Activated CD8-positive, alpha-beta memory T cell treated with anti-CD3 and anti-CD28 coated beads, Interleukin-2, amount 10 ng/mL, durations not matched to agents 7 days and 5 days (primary cell): ENCODE measurements at regions not wholly inside any gene's neighbourhood (a gene's known extent, or its start where the extent isn't known, plus 50 kb on each side); places are given as distances from the start of the nearest gene placed in this dataset.
"Not testable (repeated sequence)": the region's sequence is repeated elsewhere in the genome, so short reads cannot be mapped to it uniquely, and the experiment has no call there.

Experiments used
- ATAC-seq: fragments of 150-1000 bp; cut with Tn5 transposase; one replicate; pipeline ENCODE4 v1.10.0; 2021; ENCODE audit warnings: moderate library complexity
- CTCF ChIA-PET: fragments of 350-600 bp; sonication (Branson Sonifier 250); formaldehyde crosslinking; loops from one replicate; lab custom pipeline; 2021; ENCODE audit warnings: antibody characterized with exemption; lab: Charles Lee
- DNase-seq: peaks from one replicate; pipeline ENCODE4 v3.0.0-alpha.2; 2020
- H3K27ac Mint-ChIP-seq: one replicate; pipeline ENCODE4 v1.8.0; 2021; ENCODE audit warnings: mild to moderate bottlenecking, mixed read lengths
- H3K27me3 Mint-ChIP-seq: one replicate; pipeline ENCODE4 v1.8.0; 2021; ENCODE audit warnings: mixed read lengths
- H3K36me3 Mint-ChIP-seq: one replicate; pipeline ENCODE4 v1.8.0; 2021; ENCODE audit warnings: mild to moderate bottlenecking, mixed read lengths
- H3K4me1 Mint-ChIP-seq: one replicate; pipeline ENCODE4 v1.8.0; 2021; ENCODE audit warnings: mixed read lengths
- H3K4me3 Mint-ChIP-seq: one replicate; pipeline ENCODE4 v1.8.0; 2021; ENCODE audit warnings: mild to moderate bottlenecking, moderate library complexity, mixed read lengths
- H3K9me3 Mint-ChIP-seq: one replicate; pipeline ENCODE4 v1.8.0; 2022; ENCODE audit warnings: low read depth, mixed read lengths

GRCh38 chr10:33703501-33704213, 369.2 kb upstream of the NRP1 start:
- no peak for DNase-seq
- H3K27ac Mint-ChIP-seq: no peak overlapping the region

GRCh38 chr10:33698033-33698432, 363.6 kb upstream of the NRP1 start:
- H3K27ac Mint-ChIP-seq: no peak overlapping the region
- DNase-seq (no peak), ATAC-seq (no peak)
- H3K9me3 Mint-ChIP-seq: peaks cover 4% of the 10 kb centered on the region
- no peaks in the 10 kb centered on the region for H3K27me3 Mint-ChIP-seq
- CTCF ChIA-PET: no interaction called here
- no peak overlapping the region for H3K4me3 Mint-ChIP-seq
- H3K4me1 Mint-ChIP-seq: no peaks in the 10 kb centered on the region
- no peaks in the 10 kb centered on the region for H3K36me3 Mint-ChIP-seq

More at GRCh38 chr10:33703501-33704213, 369.2 kb upstream of the NRP1 start:
- Mint-ChIP-seq H3K4me1 (no peaks in the 10 kb centered on the region), H3K4me3 (no peak overlapping the region), H3K27me3 (no peaks in the 10 kb centered on the region), H3K9me3 (no peaks in the 10 kb centered on the region), H3K36me3 (no peaks in the 10 kb centered on the region)
- no peak for ATAC-seq
- CTCF ChIA-PET: no interaction called here

GRCh38 chr10:33697016-33697415, 362.5 kb upstream of the NRP1 start:
- CTCF ChIA-PET: no interaction called here
- H3K4me3 Mint-ChIP-seq: no peak overlapping the region
- H3K9me3 Mint-ChIP-seq: peaks cover 4% of the 10 kb centered on the region
- H3K4me1 Mint-ChIP-seq: no peaks in the 10 kb centered on the region
- H3K27ac Mint-ChIP-seq: no peak overlapping the region
- no peaks in the 10 kb centered on the region for H3K27me3 Mint-ChIP-seq
- DNase-seq (no peak), ATAC-seq (no peak)
- no peaks in the 10 kb centered on the region for H3K36me3 Mint-ChIP-seq

GRCh38 chr10:33695536-33695935, 361.1 kb upstream of the NRP1 start:
- CTCF ChIA-PET: no interaction called here
- no peaks in the 10 kb centered on the region for H3K4me1 Mint-ChIP-seq
- no peak overlapping the region for H3K27ac Mint-ChIP-seq
- H3K4me3 Mint-ChIP-seq: no peak overlapping the region
- H3K27me3 Mint-ChIP-seq: no peaks in the 10 kb centered on the region
- H3K36me3 Mint-ChIP-seq: no peaks in the 10 kb centered on the region
- no peak for DNase-seq
- H3K9me3 Mint-ChIP-seq: peaks cover 4% of the 10 kb centered on the region
- ATAC-seq: no peak

- ATAC-seq, H3K4me3 Mint-ChIP-seq, H3K4me1 Mint-ChIP-seq, DNase-seq, H3K36me3 Mint-ChIP-seq, H3K9me3 Mint-ChIP-seq, H3K27ac Mint-ChIP-seq, H3K27me3 Mint-ChIP-seq, CTCF ChIA-PET: not testable (repeated sequence)
These were observed 356.1 kb upstream of the NRP1 start for GRCh38 chr10:33690536-33690935.

GRCh38 chr10:33688506-33688905, 354.0 kb upstream of the NRP1 start:
- Mint-ChIP-seq H3K4me1 (no peaks in the 10 kb centered on the region), H3K36me3 (no peaks in the 10 kb centered on the region), H3K9me3 (no peaks in the 10 kb centered on the region), H3K27me3 (no peaks in the 10 kb centered on the region), H3K4me3 (no peak overlapping the region), H3K27ac (no peak overlapping the region)
- no peak for ATAC-seq
- no peak for DNase-seq
- CTCF ChIA-PET: no interaction called here

- Mint-ChIP-seq H3K36me3 (no peaks in the 10 kb centered on the region), H3K4me3 (no peak overlapping the region), H3K9me3 (no peaks in the 10 kb centered on the region), H3K27me3 (no peaks in the 10 kb centered on the region), H3K4me1 (no peaks in the 10 kb centered on the region), H3K27ac (no peak overlapping the region)
- ATAC-seq (no peak), DNase-seq (no peak)
- CTCF ChIA-PET: no interaction called here
These were observed 349.7 kb upstream of the NRP1 start for GRCh38 chr10:33684211-33684611.

- Mint-ChIP-seq H3K9me3 (no peaks in the 10 kb centered on the region), H3K36me3 (no peaks in the 10 kb centered on the region), H3K4me3 (no peak overlapping the region), H3K4me1 (no peaks in the 10 kb centered on the region), H3K27me3 (no peaks in the 10 kb centered on the region), H3K27ac (no peak overlapping the region)
- ATAC-seq: no peak
- no peak for DNase-seq
- CTCF ChIA-PET: interaction anchor here (1.0 kb wide), 1 partner anchor 12 kb away, joined by 3 read pairs; no protein-coding TSS in a partner anchor
These were observed 347.1 kb upstream of the NRP1 start for GRCh38 chr10:33681595-33681994.

GRCh38 chr10:33680036-33680435, 345.6 kb upstream of the NRP1 start:
- DNase-seq (no peak), ATAC-seq (no peak)
- no peak overlapping the region for H3K27ac Mint-ChIP-seq
- H3K36me3 Mint-ChIP-seq: no peaks in the 10 kb centered on the region
- H3K9me3 Mint-ChIP-seq: no peaks in the 10 kb centered on the region
- H3K27me3 Mint-ChIP-seq: no peaks in the 10 kb centered on the region
- no peak overlapping the region for H3K4me3 Mint-ChIP-seq
- CTCF ChIA-PET: no interaction called here
- H3K4me1 Mint-ChIP-seq: no peaks in the 10 kb centered on the region

- DNase-seq: no peak
- H3K36me3 Mint-ChIP-seq: no peaks in the 10 kb centered on the region
- H3K27ac Mint-ChIP-seq: no peak overlapping the region
- H3K9me3 Mint-ChIP-seq: no peaks in the 10 kb centered on the region
- no peak overlapping the region for H3K4me3 Mint-ChIP-seq
- CTCF ChIA-PET: no interaction called here
- ATAC-seq: no peak
- H3K27me3 Mint-ChIP-seq: no peaks in the 10 kb centered on the region
- H3K4me1 Mint-ChIP-seq: no peaks in the 10 kb centered on the region
These were observed 342.3 kb upstream of the NRP1 start for GRCh38 chr10:33676606-33677339.

GRCh38 chr10:33674986-33675599, 340.6 kb upstream of the NRP1 start:
- Mint-ChIP-seq H3K4me3 (no peak overlapping the region), H3K27me3 (no peaks in the 10 kb centered on the region)
- CTCF ChIA-PET: no interaction called here

GRCh38 chr10:33674491-33674890, 340.0 kb upstream of the NRP1 start:
- Mint-ChIP-seq H3K9me3 (no peaks in the 10 kb centered on the region), H3K27ac (no peak overlapping the region), H3K4me1 (no peaks in the 10 kb centered on the region), H3K4me3 (no peak overlapping the region), H3K27me3 (no peaks in the 10 kb centered on the region), H3K36me3 (no peaks in the 10 kb centered on the region)
- no peak for DNase-seq
- ATAC-seq: no peak
- CTCF ChIA-PET: no interaction called here

More at GRCh38 chr10:33674986-33675599, 340.6 kb upstream of the NRP1 start:
- H3K27ac Mint-ChIP-seq: no peak overlapping the region
- H3K4me1 Mint-ChIP-seq: no peaks in the 10 kb centered on the region
- ATAC-seq (no peak), DNase-seq (no peak)
- H3K36me3 Mint-ChIP-seq: no peaks in the 10 kb centered on the region
- no peaks in the 10 kb centered on the region for H3K9me3 Mint-ChIP-seq

- CTCF ChIA-PET: no interaction called here
- no peaks in the 10 kb centered on the region for H3K36me3 Mint-ChIP-seq
These were observed 339.5 kb upstream of the NRP1 start for GRCh38 chr10:33673839-33674415.

More at GRCh38 chr10:33673839-33674415, 339.5 kb upstream of the NRP1 start:
- ATAC-seq (no peak), DNase-seq (no peak)
- Mint-ChIP-seq H3K9me3 (no peaks in the 10 kb centered on the region), H3K27ac (no peak overlapping the region), H3K4me1 (no peaks in the 10 kb centered on the region), H3K27me3 (no peaks in the 10 kb centered on the region), H3K4me3 (no peak overlapping the region)
